CD8-positive, alpha-beta memory T cell (primary cell): ENCODE measurements at regions not wholly inside any gene's neighbourhood (a gene's known extent, or its start where the extent isn't known, plus 50 kb on each side); places are given as distances from the start of the nearest gene placed in this dataset.

ENCODE experiments used
- CTCF ChIA-PET: fragments of 350-600 bp; sonication (Branson Sonifier 250); formaldehyde crosslinking; loops from one replicate; lab custom pipeline; 2021; ENCODE audit warnings: antibody characterized with exemption; lab: Charles Lee
- POLR2A ChIA-PET: fragments of 350-600 bp; sonication (Branson Sonifier 250); formaldehyde crosslinking; loops from one replicate; lab custom pipeline; 2021; ENCODE audit warnings: antibody characterized with exemption; lab: Charles Lee
- DNase-seq, 5 donors: peaks; one replicate each; pipeline versions ENCODE4 v3.0.0 to v3.0.0-alpha.2; 2020 to 2022; ENCODE audit warnings: mixed read lengths in 1 of 5
- H3K27ac ChIP-seq: one replicate; pipeline ENCODE4 v1.7.0; 2013; ENCODE audit warnings: low read depth, mild to moderate bottlenecking, low read length, moderate library complexity
- H3K27me3 ChIP-seq: 2 replicates; pipeline ENCODE4 v1.7.0; 2013; ENCODE audit warnings: low read length, mild to moderate bottlenecking; ENCODE audit not compliant: insufficient read depth, poor library complexity, severe bottlenecking
- H3K36me3 ChIP-seq: 2 replicates; pipeline ENCODE4 v1.7.0; 2013; ENCODE audit warnings: mild to moderate bottlenecking, low read length, moderate library complexity; ENCODE audit not compliant: insufficient read depth
- H3K4me1 ChIP-seq: 2 replicates; pipeline ENCODE4 v1.7.0; 2013; ENCODE audit warnings: mild to moderate bottlenecking, low read length, moderate library complexity; ENCODE audit not compliant: insufficient read depth
- H3K4me3 ChIP-seq: 2 replicates; pipeline ENCODE4 v1.7.0; 2013; ENCODE audit warnings: mild to moderate bottlenecking, low read length
- H3K9me3 ChIP-seq: 2 replicates; pipeline ENCODE4 v1.7.0; 2013; ENCODE audit warnings: mild to moderate bottlenecking, low read length
- H3K27ac Mint-ChIP-seq, 8 donors: one replicate each; pipeline ENCODE4 v1.8.0; 2020 to 2021; ENCODE audit warnings: mixed read lengths in 8 of 8, mild to moderate bottlenecking in 6 of 8, inconsistent platforms in 3 of 8, moderate library complexity in 3 of 8
- H3K27me3 Mint-ChIP-seq, 2 donors: one replicate each; pipeline ENCODE4 v1.8.0; 2020 to 2021; ENCODE audit warnings: mixed read lengths in 2 of 2, mild to moderate bottlenecking in 1 of 2, moderate library complexity in 1 of 2
- H3K36me3 Mint-ChIP-seq, 3 donors: one replicate each; pipeline ENCODE4 v1.8.0; 2020 to 2021; ENCODE audit warnings: mixed read lengths in 3 of 3, inconsistent platforms in 1 of 3, mild to moderate bottlenecking in 1 of 3
- H3K4me1 Mint-ChIP-seq, 3 donors: one replicate each; pipeline ENCODE4 v1.8.0; 2020 to 2021; ENCODE audit warnings: mixed read lengths in 3 of 3, inconsistent platforms in 1 of 3, mild to moderate bottlenecking in 1 of 3
- H3K4me3 Mint-ChIP-seq, 7 donors: one replicate each; pipeline ENCODE4 v1.8.0; 2020 to 2021; ENCODE audit warnings: mixed read lengths in 7 of 7, mild to moderate bottlenecking in 6 of 7, moderate library complexity in 4 of 7, inconsistent platforms in 2 of 7
- H3K9me3 Mint-ChIP-seq, 5 donors: one replicate each; pipeline ENCODE4 v1.8.0; 2020 to 2022; ENCODE audit warnings: mixed read lengths in 5 of 5, mild to moderate bottlenecking in 3 of 5, moderate library complexity in 2 of 5, inconsistent platforms in 1 of 5

- Mint-ChIP-seq H3K9me3 (peaks cover 0 to 2% (median 0%) of the 10 kb centered on the region in 5 donors), H3K27ac (no peak overlapping the region), H3K36me3 (no peaks in the 10 kb centered on the region), H3K4me3 (no peak overlapping the region), H3K27me3 (no peaks in the 10 kb centered on the region), H3K4me1 (no peaks in the 10 kb centered on the region)
- Histone ChIP-seq H3K9me3 (no peaks in the 10 kb centered on the region), H3K27ac (no peak overlapping the region), H3K36me3 (no peaks in the 10 kb centered on the region), H3K27me3 (no peaks in the 10 kb centered on the region), H3K4me3 (no peak overlapping the region), H3K4me1 (no peaks in the 10 kb centered on the region)
- CTCF ChIA-PET = interaction anchor here (1.2 kb wide), 1 partner anchor 35 kb away, joined by 3 read pairs; no protein-coding TSS in a partner anchor
- POLR2A ChIA-PET = no interaction called here
- DNase-seq = no peak
Observed at GRCh38 chr3:94303266-94303665, 240.4 kb downstream of the NSUN3 start.

GRCh38 chr3:94303897-94304296, 241.0 kb downstream of the NSUN3 start:
- CTCF ChIA-PET = interaction anchor here (0.9 to 1.2 kb wide), 2 partner anchors 34 to 39 kb away, joined by 3 read pairs; no protein-coding TSS in a partner anchor
- Mint-ChIP-seq H3K27me3 (peaks cover 0 to 2% of the 10 kb centered on the region in 2 donors), H3K4me1 (no peaks in the 10 kb centered on the region), H3K36me3 (no peaks in the 10 kb centered on the region), H3K27ac (no peak overlapping the region), H3K9me3 (peaks cover 0 to 2% (median 0%) of the 10 kb centered on the region in 5 donors), H3K4me3 (no peak overlapping the region)
- no peak overlapping the region for H3K27ac ChIP-seq
- H3K36me3 ChIP-seq = no peaks in the 10 kb centered on the region
- DNase-seq = no peak
- POLR2A ChIA-PET = no interaction called here
- H3K4me3 ChIP-seq = no peak overlapping the region
- no peaks in the 10 kb centered on the region for H3K9me3 ChIP-seq
- H3K27me3 ChIP-seq = no peaks in the 10 kb centered on the region
- no peaks in the 10 kb centered on the region for H3K4me1 ChIP-seq

DNA sequence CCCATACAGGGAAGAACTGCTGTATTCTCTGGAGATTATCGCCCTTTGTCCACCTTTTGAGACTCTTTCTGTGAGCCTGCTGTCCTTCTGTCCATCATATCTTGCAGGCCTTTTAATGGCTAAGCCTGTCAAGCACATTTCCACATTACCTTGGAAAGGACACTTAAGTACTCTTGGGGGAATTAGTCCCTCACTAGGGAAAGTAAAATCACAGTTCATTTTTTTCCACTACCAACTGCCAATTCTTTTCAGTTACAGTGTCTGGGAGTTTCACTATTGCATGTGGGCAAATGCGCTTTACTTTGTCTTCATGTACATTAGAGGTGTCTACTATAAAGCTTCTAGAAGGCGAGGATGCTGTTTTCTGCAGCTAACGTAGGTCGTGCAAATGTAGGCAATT, 242.1 kb downstream of the NSUN3 start:
- Histone ChIP-seq H3K27ac (no peak overlapping the region), H3K9me3 (no peaks in the 10 kb centered on the region), H3K4me1 (no peaks in the 10 kb centered on the region), H3K27me3 (no peaks in the 10 kb centered on the region), H3K4me3 (no peak overlapping the region), H3K36me3 (no peaks in the 10 kb centered on the region)
- peaks cover 0 to 4% (median 0%) of the 10 kb centered on the region in 5 donors for H3K9me3 Mint-ChIP-seq
- H3K4me1 Mint-ChIP-seq = no peaks in the 10 kb centered on the region
- no peak overlapping the region for H3K27ac Mint-ChIP-seq
- peaks cover 0 to 2% of the 10 kb centered on the region in 2 donors for H3K27me3 Mint-ChIP-seq
- no peaks in the 10 kb centered on the region for H3K36me3 Mint-ChIP-seq
- CTCF ChIA-PET = no interaction called here
- H3K4me3 Mint-ChIP-seq = no peak overlapping the region
- DNase-seq = no peak
- POLR2A ChIA-PET = no interaction called here

GRCh38 chr3:94305835-94306611, 243.2 kb downstream of the NSUN3 start:
- CTCF ChIA-PET = no interaction called here
- no peak for DNase-seq
- H3K27ac Mint-ChIP-seq = no peak overlapping the region
- Histone ChIP-seq H3K27ac (no peak overlapping the region), H3K36me3 (no peaks in the 10 kb centered on the region), H3K4me1 (no peaks in the 10 kb centered on the region), H3K9me3 (no peaks in the 10 kb centered on the region), H3K27me3 (no peaks in the 10 kb centered on the region), H3K4me3 (no peak overlapping the region)
- H3K27me3 Mint-ChIP-seq = peaks cover 0 to 2% of the 10 kb centered on the region in 2 donors
- H3K4me1 Mint-ChIP-seq = no peaks in the 10 kb centered on the region
- POLR2A ChIA-PET = no interaction called here
- H3K4me3 Mint-ChIP-seq = no peak overlapping the region
- H3K36me3 Mint-ChIP-seq = no peaks in the 10 kb centered on the region
- peaks cover 0 to 4% (median 0%) of the 10 kb centered on the region in 5 donors for H3K9me3 Mint-ChIP-seq

GRCh38 chr3:94307588-94307987, 244.7 kb downstream of the NSUN3 start:
- H3K4me3 Mint-ChIP-seq = no peak overlapping the region
- Histone ChIP-seq H3K4me3 (no peak overlapping the region), H3K4me1 (no peaks in the 10 kb centered on the region), H3K27ac (no peak overlapping the region), H3K36me3 (no peaks in the 10 kb centered on the region), H3K9me3 (no peaks in the 10 kb centered on the region), H3K27me3 (no peaks in the 10 kb centered on the region)
- no peaks in the 10 kb centered on the region for H3K4me1 Mint-ChIP-seq
- no peak overlapping the region for H3K27ac Mint-ChIP-seq
- no peaks in the 10 kb centered on the region for H3K36me3 Mint-ChIP-seq
- H3K9me3 Mint-ChIP-seq = peaks cover 0 to 4% (median 0%) of the 10 kb centered on the region in 5 donors
- ChIA-PET CTCF (no interaction called here), POLR2A (no interaction called here)
- H3K27me3 Mint-ChIP-seq = peaks cover 0 to 2% of the 10 kb centered on the region in 2 donors
- no peak for DNase-seq

- no peak overlapping the region for H3K27ac ChIP-seq
- DNase-seq = no peak
- no peaks in the 10 kb centered on the region for H3K36me3 Mint-ChIP-seq
- no peak overlapping the region for H3K27ac Mint-ChIP-seq
- H3K4me3 Mint-ChIP-seq = no peak overlapping the region
- POLR2A ChIA-PET = no interaction called here
- H3K9me3 ChIP-seq = no peaks in the 10 kb centered on the region
- H3K4me1 Mint-ChIP-seq = no peaks in the 10 kb centered on the region
- peaks cover 0 to 4% (median 0%) of the 10 kb centered on the region in 5 donors for H3K9me3 Mint-ChIP-seq
- H3K27me3 ChIP-seq = no peaks in the 10 kb centered on the region
- H3K36me3 ChIP-seq = no peaks in the 10 kb centered on the region
- H3K4me3 ChIP-seq = no peak overlapping the region
- no peaks in the 10 kb centered on the region for H3K4me1 ChIP-seq
- peaks cover 0 to 2% of the 10 kb centered on the region in 2 donors for H3K27me3 Mint-ChIP-seq
- CTCF ChIA-PET = no interaction called here
Observed at GRCh38 chr3:94308767-94309166, 245.9 kb downstream of the NSUN3 start.

DNA sequence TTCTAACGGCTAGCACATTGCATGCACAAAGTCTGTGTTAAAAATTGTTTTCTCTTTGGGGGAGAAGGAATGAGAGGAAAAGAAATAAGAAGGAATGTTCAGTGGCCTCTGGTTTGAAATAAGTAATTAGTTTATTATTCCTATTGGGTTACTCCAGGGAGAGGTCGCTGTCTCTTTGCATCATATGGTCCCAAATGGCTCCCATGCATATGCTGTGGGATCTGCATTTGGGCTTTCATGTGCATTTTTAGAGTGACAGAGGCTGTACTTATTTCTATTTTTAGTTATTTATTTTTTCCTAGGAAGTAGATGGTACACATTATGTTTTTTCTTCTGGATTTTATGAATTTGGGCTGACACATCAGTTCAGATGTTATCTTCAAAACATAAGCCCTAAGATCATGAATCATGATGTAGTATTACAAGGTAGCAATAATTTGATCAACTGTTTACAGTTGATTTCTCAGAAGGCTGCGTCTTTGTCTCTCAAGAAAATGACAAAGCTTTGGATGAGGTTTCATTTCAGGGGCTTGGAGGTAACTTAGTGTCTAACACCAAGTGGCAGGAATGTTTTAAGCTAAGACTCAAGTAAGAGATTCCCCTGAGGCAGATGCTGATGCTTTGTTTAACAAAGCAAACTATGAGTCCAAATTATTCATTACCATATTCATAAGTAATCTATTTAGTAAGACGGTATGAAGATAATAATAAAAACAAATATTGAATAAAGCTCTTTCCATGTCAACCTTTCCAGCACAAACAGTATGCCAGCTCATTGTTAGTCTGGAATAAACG, 247.7 kb downstream of the NSUN3 start:
- CTCF ChIA-PET = no interaction called here
- Mint-ChIP-seq H3K27ac (no peak overlapping the region), H3K36me3 (no peaks in the 10 kb centered on the region), H3K4me1 (no peaks in the 10 kb centered on the region), H3K9me3 (peaks cover 0 to 4% (median 0%) of the 10 kb centered on the region in 5 donors), H3K27me3 (peaks cover 0 to 2% of the 10 kb centered on the region in 2 donors), H3K4me3 (no peak overlapping the region)
- Histone ChIP-seq H3K36me3 (no peaks in the 10 kb centered on the region), H3K4me1 (no peaks in the 10 kb centered on the region), H3K27me3 (no peaks in the 10 kb centered on the region), H3K4me3 (no peak overlapping the region), H3K27ac (no peak overlapping the region), H3K9me3 (no peaks in the 10 kb centered on the region)
- POLR2A ChIA-PET = no interaction called here
- no peak for DNase-seq

- no peaks in the 10 kb centered on the region for H3K4me1 ChIP-seq
- H3K27ac Mint-ChIP-seq = peak overlapping the region in 1 of 8 donors; percentile 14
Observed at GRCh38 chr3:94311651-94312050, 248.8 kb downstream of the NSUN3 start.

More at GRCh38 chr3:94311651-94312050, 248.8 kb downstream of the NSUN3 start:
- ChIA-PET POLR2A (no interaction called here), CTCF (no interaction called here)
- H3K27ac ChIP-seq = no peak overlapping the region
- no peak overlapping the region for H3K4me3 ChIP-seq
- H3K36me3 Mint-ChIP-seq = no peaks in the 10 kb centered on the region
- H3K9me3 Mint-ChIP-seq = peaks cover 0 to 5% (median 2%) of the 10 kb centered on the region in 5 donors
- no peaks in the 10 kb centered on the region for H3K27me3 ChIP-seq
- H3K27me3 Mint-ChIP-seq = peaks cover 0 to 2% of the 10 kb centered on the region in 2 donors
- no peak for DNase-seq
- H3K9me3 ChIP-seq = no peaks in the 10 kb centered on the region
- no peaks in the 10 kb centered on the region for H3K36me3 ChIP-seq
- H3K4me3 Mint-ChIP-seq = no peak overlapping the region
- H3K4me1 Mint-ChIP-seq = no peaks in the 10 kb centered on the region
